ENCODE measurements at regions not wholly inside any gene's neighbourhood (a gene's known extent, or its start where the extent isn't known, plus 50 kb on each side); places are given as distances from the start of the nearest gene placed in this dataset.

DNA sequence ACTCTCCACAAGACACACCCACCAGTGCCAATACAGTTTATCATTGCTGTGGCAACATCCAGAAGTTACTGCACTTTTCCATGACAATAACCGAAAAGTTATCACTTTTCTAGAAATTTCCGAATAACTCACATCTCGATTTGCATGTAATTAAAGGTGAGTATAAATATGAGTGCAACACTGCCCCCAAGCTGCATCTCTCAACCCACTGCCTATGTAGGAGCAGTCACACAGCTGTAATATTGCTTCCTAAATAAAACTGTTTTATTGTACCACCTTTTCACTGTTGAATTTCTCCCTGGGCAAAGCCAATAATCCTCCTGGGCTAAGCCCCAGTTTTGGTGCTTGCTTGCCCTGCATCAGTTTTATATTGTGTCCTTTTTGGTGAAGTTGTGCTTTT is 601.0 kb upstream of the EPHA6 start:
- Histone ChIP-seq H3K36me3 (ENCODE audit: control insufficient read depth, insufficient read depth, low read length) (no peaks in the 10 kb centered on the region), H3K9ac (ENCODE audit: low read depth, low read length) (no peak overlapping the region), H3K4me1 (ENCODE audit: control insufficient read depth, insufficient read depth, low read length) (no peaks in the 10 kb centered on the region), H3K9me3 (ENCODE audit: control insufficient read depth, insufficient read depth, low read length) (peaks cover 7% of the 10 kb centered on the region; the same call in 1 of the 2 replicates), H3K27ac (ENCODE audit: low read depth, low read length) (no peak overlapping the region), H3K4me3 (ENCODE audit: low read depth, low read length) (no peak overlapping the region), H3K27me3 (ENCODE audit: control insufficient read depth, insufficient read depth, low read length) (no peaks in the 10 kb centered on the region)

GRCh38 chr3:96214941-96215340 is 599.5 kb upstream of the EPHA6 start:
- Histone ChIP-seq H3K27ac (ENCODE audit: low read depth, low read length) (no peak overlapping the region), H3K9ac (ENCODE audit: low read depth, low read length) (no peak overlapping the region), H3K27me3 (ENCODE audit: control insufficient read depth, insufficient read depth, low read length) (no peaks in the 10 kb centered on the region), H3K36me3 (ENCODE audit: control insufficient read depth, insufficient read depth, low read length) (no peaks in the 10 kb centered on the region), H3K4me1 (ENCODE audit: control insufficient read depth, insufficient read depth, low read length) (no peaks in the 10 kb centered on the region), H3K4me3 (ENCODE audit: low read depth, low read length) (no peak overlapping the region), H3K9me3 (ENCODE audit: control insufficient read depth, insufficient read depth, low read length) (peaks cover 7% of the 10 kb centered on the region; the same call in 1 of the 2 replicates)

DNA sequence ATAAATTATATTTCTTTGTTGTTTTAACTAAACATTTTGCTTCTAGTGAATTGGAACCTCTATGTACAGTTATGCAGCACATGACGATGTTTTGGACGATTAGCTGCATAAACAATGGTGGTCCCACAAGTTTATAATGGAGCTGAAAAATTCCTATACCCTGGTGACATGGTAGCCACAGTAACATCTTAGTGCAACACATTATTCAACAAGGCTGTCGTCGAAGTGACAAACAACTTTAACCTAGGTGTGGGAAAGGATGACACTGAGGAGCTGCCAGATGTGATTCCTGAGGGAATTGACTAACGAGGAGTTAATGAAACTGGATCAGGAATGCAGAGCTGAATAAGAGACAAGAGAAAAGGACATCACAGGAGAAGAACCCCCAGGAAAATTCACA is 588.9 kb upstream of the EPHA6 start:
- Histone ChIP-seq H3K9me3 (ENCODE audit: control insufficient read depth, insufficient read depth, low read length) (no peaks in the 10 kb centered on the region), H3K4me1 (ENCODE audit: control insufficient read depth, insufficient read depth, low read length) (no peaks in the 10 kb centered on the region), H3K4me3 (ENCODE audit: low read depth, low read length) (no peak overlapping the region), H3K36me3 (ENCODE audit: control insufficient read depth, insufficient read depth, low read length) (no peaks in the 10 kb centered on the region), H3K27me3 (ENCODE audit: control insufficient read depth, insufficient read depth, low read length) (no peaks in the 10 kb centered on the region), H3K27ac (ENCODE audit: low read depth, low read length) (no peak overlapping the region), H3K9ac (ENCODE audit: low read depth, low read length) (no peak overlapping the region)

- H3K27me3 ChIP-seq (ENCODE audit: control insufficient read depth, insufficient read depth, low read length) = no peaks in the 10 kb centered on the region
- no peak overlapping the region for H3K27ac ChIP-seq (ENCODE audit: low read depth, low read length)
- no peaks in the 10 kb centered on the region for H3K9me3 ChIP-seq (ENCODE audit: control insufficient read depth, insufficient read depth, low read length)
Observed at GRCh38 chr3:96233679-96234078, 580.7 kb upstream of the EPHA6 start.

DNA sequence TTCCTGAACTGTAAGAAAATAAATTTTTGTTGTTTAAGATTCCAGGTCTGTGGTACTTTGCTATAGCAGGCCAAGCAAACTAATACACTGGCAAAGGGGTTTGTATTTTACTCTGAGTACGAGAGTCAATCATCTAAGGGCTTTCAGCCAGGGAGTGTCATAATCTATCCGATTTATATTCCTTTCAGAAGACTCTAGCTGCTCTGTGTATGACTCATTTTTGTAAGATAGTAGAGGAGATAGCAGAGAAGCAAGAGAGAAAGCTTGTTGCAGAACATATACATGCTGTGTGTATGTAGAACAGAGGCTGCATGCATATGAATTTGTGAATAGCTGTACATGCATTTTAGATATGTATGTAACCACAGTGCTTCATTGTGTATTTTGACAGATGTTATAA is 577.9 kb upstream of the EPHA6 start:
- H3K4me3 ChIP-seq (ENCODE audit: low read depth, low read length) = no peak overlapping the region
- no peak overlapping the region for H3K27ac ChIP-seq (ENCODE audit: low read depth, low read length)
- H3K9ac ChIP-seq (ENCODE audit: low read depth, low read length) = no peak overlapping the region
- no peaks in the 10 kb centered on the region for H3K9me3 ChIP-seq (ENCODE audit: control insufficient read depth, insufficient read depth, low read length)
- H3K4me1 ChIP-seq (ENCODE audit: control insufficient read depth, insufficient read depth, low read length) = no peaks in the 10 kb centered on the region
- no peaks in the 10 kb centered on the region for H3K27me3 ChIP-seq (ENCODE audit: control insufficient read depth, insufficient read depth, low read length)
- H3K36me3 ChIP-seq (ENCODE audit: control insufficient read depth, insufficient read depth, low read length) = no peaks in the 10 kb centered on the region

More at GRCh38 chr3:96233679-96234078, 580.7 kb upstream of the EPHA6 start:
- no peaks in the 10 kb centered on the region for H3K36me3 ChIP-seq (ENCODE audit: control insufficient read depth, insufficient read depth, low read length)
- no peak overlapping the region for H3K4me3 ChIP-seq (ENCODE audit: low read depth, low read length)
- H3K9ac ChIP-seq (ENCODE audit: low read depth, low read length) = no peak overlapping the region
- H3K4me1 ChIP-seq (ENCODE audit: control insufficient read depth, insufficient read depth, low read length) = no peaks in the 10 kb centered on the region

- H3K9me3 ChIP-seq (ENCODE audit: control insufficient read depth, insufficient read depth, low read length) = no peaks in the 10 kb centered on the region
- H3K27me3 ChIP-seq (ENCODE audit: control insufficient read depth, insufficient read depth, low read length) = no peaks in the 10 kb centered on the region
- H3K27ac ChIP-seq (ENCODE audit: low read depth, low read length) = no peak overlapping the region
- H3K36me3 ChIP-seq (ENCODE audit: control insufficient read depth, insufficient read depth, low read length) = no peaks in the 10 kb centered on the region
- no peak overlapping the region for H3K9ac ChIP-seq (ENCODE audit: low read depth, low read length)
- H3K4me3 ChIP-seq (ENCODE audit: low read depth, low read length) = no peak overlapping the region
- no peaks in the 10 kb centered on the region for H3K4me1 ChIP-seq (ENCODE audit: control insufficient read depth, insufficient read depth, low read length)
Observed at GRCh38 chr3:96259299-96259698, 555.1 kb upstream of the EPHA6 start.

DNA sequence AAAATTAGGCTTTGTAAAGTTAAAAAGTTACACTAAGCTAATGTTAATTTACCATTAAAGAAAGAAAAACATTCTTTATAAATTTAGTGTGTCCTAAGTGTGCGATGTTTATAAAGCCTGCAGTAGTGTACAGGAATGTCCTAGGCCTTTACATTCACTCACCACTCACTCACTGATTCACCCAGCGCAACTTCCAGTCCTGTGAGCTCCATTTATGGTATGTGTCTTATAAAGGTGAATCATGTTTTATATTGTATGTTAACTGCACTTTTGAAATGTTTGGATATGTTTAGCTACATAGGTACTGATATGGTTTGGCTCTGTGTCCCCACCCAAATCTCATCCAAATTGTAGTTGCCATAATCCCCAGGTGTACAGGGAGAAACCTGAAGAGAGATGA is 549.7 kb upstream of the EPHA6 start:
- Histone ChIP-seq H3K4me3 (ENCODE audit: low read depth, low read length) (no peak overlapping the region), H3K36me3 (ENCODE audit: control insufficient read depth, insufficient read depth, low read length) (no peaks in the 10 kb centered on the region), H3K4me1 (ENCODE audit: control insufficient read depth, insufficient read depth, low read length) (no peaks in the 10 kb centered on the region), H3K27ac (ENCODE audit: low read depth, low read length) (no peak overlapping the region), H3K9ac (ENCODE audit: low read depth, low read length) (no peak overlapping the region), H3K9me3 (ENCODE audit: control insufficient read depth, insufficient read depth, low read length) (no peaks in the 10 kb centered on the region), H3K27me3 (ENCODE audit: control insufficient read depth, insufficient read depth, low read length) (no peaks in the 10 kb centered on the region)

GRCh38 chr3:96266395-96267190 is 547.8 kb upstream of the EPHA6 start:
- Histone ChIP-seq H3K9me3 (ENCODE audit: control insufficient read depth, insufficient read depth, low read length) (no peaks in the 10 kb centered on the region), H3K4me3 (ENCODE audit: low read depth, low read length) (no peak overlapping the region), H3K27ac (ENCODE audit: low read depth, low read length) (no peak overlapping the region), H3K27me3 (ENCODE audit: control insufficient read depth, insufficient read depth, low read length) (no peaks in the 10 kb centered on the region), H3K4me1 (ENCODE audit: control insufficient read depth, insufficient read depth, low read length) (no peaks in the 10 kb centered on the region), H3K9ac (ENCODE audit: low read depth, low read length) (no peak overlapping the region), H3K36me3 (ENCODE audit: control insufficient read depth, insufficient read depth, low read length) (no peaks in the 10 kb centered on the region)

- Histone ChIP-seq H3K27ac (ENCODE audit: low read depth, low read length) (no peak overlapping the region), H3K4me3 (ENCODE audit: low read depth, low read length) (no peak overlapping the region), H3K27me3 (ENCODE audit: control insufficient read depth, insufficient read depth, low read length) (no peaks in the 10 kb centered on the region), H3K9ac (ENCODE audit: low read depth, low read length) (no peak overlapping the region), H3K36me3 (ENCODE audit: control insufficient read depth, insufficient read depth, low read length) (no peaks in the 10 kb centered on the region), H3K9me3 (ENCODE audit: control insufficient read depth, insufficient read depth, low read length) (no peaks in the 10 kb centered on the region), H3K4me1 (ENCODE audit: control insufficient read depth, insufficient read depth, low read length) (no peaks in the 10 kb centered on the region)
Observed at GRCh38 chr3:96267577-96267976, 546.8 kb upstream of the EPHA6 start.

DNA sequence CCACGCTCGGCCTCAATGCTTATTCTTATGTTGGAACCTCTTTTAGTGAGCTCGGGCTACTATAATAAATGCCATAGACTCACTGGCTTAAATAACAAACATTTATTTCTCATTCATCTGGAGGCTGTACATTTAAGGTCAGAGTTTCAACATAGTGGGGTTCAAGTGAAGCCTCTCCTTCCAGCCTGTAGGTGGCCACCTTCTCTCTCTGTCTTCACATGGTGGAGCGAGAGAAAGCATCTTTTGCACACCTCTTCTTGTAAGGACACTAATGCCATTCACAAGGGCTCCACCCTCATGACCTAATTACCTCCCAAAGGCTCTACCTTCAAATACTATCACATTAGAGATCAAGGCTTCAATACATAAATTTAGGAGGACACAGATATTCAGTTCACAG is 520.3 kb upstream of the EPHA6 start:
- no peaks in the 10 kb centered on the region for H3K4me1 ChIP-seq (ENCODE audit: control insufficient read depth, insufficient read depth, low read length)
- H3K36me3 ChIP-seq (ENCODE audit: control insufficient read depth, insufficient read depth, low read length) = no peaks in the 10 kb centered on the region
- H3K27ac ChIP-seq (ENCODE audit: low read depth, low read length) = no peak overlapping the region
- peaks cover 3% of the 10 kb centered on the region for H3K9me3 ChIP-seq (ENCODE audit: control insufficient read depth, insufficient read depth, low read length)
- H3K27me3 ChIP-seq (ENCODE audit: control insufficient read depth, insufficient read depth, low read length) = no peaks in the 10 kb centered on the region
- H3K9ac ChIP-seq (ENCODE audit: low read depth, low read length) = no peak overlapping the region
- no peak overlapping the region for H3K4me3 ChIP-seq (ENCODE audit: low read depth, low read length)

DNA sequence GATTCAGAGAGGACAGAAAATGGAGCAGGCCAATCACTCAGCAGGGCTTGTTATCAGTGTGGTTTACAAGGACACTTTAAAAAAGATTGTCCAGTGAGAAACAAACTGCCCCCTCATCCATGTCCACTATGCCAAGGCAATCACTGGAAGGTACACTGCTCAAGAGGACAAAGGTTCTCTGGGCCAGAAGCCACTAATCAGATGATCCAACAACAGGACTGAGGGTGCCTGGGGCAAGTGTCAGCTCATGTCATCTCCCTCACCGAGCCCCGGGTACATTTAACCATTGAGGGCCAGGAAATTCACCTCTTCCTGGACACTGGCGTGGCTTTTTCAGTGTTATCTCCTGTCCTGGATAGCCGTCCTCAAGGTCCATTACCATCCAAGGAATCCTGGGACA is 513.7 kb upstream of the EPHA6 start:
- no peaks in the 10 kb centered on the region for H3K27me3 ChIP-seq (ENCODE audit: control insufficient read depth, insufficient read depth, low read length)
- no peak overlapping the region for H3K9ac ChIP-seq (ENCODE audit: low read depth, low read length)
- H3K27ac ChIP-seq (ENCODE audit: low read depth, low read length) = no peak overlapping the region
- no peaks in the 10 kb centered on the region; the same call in 1 of the 2 replicates for H3K9me3 ChIP-seq (ENCODE audit: control insufficient read depth, insufficient read depth, low read length)
- no peaks in the 10 kb centered on the region for H3K36me3 ChIP-seq (ENCODE audit: control insufficient read depth, insufficient read depth, low read length)
- H3K4me3 ChIP-seq (ENCODE audit: low read depth, low read length) = no peak overlapping the region
- no peaks in the 10 kb centered on the region for H3K4me1 ChIP-seq (ENCODE audit: control insufficient read depth, insufficient read depth, low read length)
